SIG-M5 treated with dmso at 0.1 percent for 504 hours (cell line): ENCODE measurements at regions not wholly inside any gene's neighbourhood (a gene's known extent, or its start where the extent isn't known, plus 50 kb on each side); places are given as distances from the start of the nearest gene placed in this dataset.
"Not testable (repeated sequence)": the region's sequence is repeated elsewhere in the genome, so short reads cannot be mapped to it uniquely, and the experiment has no call there.

Source experiments
- DNase-seq: peaks from one replicate; lab custom pipeline; 2025; ENCODE audit not compliant: unreplicated experiment; lab: John Stamatoyannopoulos, UW

DNA sequence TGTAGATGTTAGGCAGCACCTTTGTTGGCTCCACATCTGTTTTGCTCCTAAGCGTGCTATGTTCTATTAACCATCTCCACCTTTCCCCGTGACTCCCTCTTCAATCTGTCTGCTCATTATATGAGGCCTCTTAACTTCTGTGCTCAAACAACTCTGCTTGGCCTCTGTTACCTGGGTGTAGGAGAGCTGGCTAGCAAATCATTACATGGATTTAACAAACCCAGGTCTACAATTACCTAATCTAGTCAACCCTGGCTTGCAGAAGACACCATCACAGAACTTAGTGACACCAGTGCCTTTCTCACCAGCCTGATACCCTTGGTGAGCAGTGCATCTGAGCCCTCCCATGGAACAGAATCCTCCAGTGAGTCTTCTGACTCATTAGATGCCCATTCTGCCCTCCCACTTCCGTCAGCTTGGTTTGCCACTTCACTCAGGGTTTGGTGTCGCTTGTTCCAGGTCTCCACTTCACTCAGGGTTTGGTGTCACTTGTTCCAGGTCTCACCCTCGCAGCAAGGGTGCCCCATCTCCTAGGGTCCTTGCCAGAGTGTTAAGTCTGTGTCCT is 92.0 kb upstream of the KIF26B start:
- no peak for DNase-seq

DNA sequence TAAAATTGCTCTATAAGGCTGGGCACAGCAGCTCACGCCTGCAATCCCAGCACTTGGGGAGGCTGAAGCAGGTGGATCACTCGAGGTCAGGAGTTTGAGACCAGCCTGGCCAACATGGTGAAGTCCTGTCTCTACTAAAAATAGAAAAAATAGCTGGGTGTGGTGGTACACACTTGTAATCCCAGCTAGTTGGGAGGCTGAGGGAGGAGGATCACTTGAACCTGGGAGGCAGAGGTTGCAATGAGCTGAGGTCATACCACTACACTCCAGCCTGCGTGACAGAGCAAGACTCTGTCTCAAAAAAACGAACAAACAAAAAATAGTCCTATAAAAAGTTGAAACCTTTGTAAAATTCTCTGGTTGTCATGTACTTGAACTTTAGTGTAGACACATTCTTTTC is 93.0 kb upstream of the KIF26B start:
- not testable (repeated sequence) for DNase-seq

DNA sequence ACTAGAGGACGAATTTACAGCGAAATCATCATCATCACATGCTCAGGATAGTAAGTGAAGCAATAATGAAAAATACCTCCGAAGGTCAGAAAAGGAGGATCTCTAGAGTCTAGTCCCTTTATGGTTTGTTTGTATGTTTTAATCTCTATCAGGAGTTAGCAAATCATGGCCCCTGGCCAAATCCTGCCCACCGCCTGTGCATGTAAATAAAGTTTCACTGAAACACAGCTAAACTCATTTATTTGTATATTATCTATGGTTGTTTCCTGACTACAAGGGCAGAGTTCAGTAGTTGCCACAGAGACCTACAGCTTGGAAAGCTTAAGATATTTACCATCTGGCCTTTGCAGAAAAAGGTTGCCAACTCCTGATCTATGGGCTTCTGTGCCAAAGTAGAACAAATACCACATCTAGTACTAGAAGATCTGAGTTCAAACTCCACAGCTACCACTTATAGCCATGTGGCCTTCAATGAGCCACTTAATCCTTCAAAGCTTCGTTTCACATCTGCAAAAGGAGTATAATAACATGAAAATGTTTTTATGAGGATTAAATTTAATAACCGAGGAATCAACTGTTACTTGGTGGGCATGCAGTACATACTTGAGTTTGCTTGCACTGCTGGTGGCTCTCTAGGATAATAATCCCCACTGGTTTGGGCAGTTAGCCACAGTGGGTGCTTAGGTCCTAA is 94.0 kb upstream of the KIF26B start:
- DNase-seq, result no peak

DNA sequence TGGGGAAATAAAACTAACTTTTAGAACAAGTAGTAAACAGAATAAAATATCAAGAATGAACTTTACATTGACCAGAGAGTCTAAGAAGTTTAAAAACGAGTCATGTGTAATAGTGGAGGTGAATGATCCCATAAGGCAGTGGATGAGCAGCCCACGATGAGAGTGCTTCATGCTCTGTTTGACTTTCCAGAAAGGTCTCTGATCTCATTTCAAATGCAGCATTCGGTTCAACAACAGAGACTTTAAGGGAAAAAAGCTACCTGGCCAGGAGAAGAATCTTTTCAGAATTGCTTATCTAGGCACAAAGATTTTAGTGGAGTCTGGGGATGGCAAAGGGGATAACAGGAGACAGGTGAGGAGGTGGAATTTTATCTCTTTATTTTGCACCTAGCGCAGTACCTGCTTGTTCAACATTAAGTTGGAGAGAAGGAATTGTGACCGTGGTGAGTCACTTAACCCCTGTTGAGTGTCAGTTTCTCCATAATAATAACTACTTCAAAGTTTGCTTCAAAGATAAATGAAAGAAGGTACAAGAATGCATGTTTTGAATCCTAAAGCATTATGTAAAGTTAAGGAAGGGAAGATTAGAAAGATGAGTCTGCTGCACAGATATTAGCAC is 94.9 kb upstream of the KIF26B start:
- no peak for DNase-seq

DNA sequence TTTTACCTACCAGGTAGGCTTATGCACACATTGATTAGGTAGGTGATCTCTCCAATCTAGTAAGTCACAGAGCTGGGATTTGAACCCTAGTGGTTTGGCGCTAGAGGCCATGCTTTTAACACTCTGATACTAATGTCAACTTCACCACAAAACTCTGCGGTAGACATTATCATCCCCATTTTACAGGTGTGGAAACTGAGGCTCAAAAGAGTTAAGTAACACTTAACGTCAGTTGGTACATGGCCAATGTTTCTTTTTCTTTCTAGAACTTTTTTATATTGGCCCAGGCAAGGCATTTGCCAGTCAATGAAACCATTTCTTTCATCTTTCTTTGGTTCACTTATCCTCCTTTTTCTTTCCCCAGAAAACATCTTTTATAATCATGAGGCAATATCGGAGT is 95.9 kb upstream of the KIF26B start:
- no peak for DNase-seq

DNA sequence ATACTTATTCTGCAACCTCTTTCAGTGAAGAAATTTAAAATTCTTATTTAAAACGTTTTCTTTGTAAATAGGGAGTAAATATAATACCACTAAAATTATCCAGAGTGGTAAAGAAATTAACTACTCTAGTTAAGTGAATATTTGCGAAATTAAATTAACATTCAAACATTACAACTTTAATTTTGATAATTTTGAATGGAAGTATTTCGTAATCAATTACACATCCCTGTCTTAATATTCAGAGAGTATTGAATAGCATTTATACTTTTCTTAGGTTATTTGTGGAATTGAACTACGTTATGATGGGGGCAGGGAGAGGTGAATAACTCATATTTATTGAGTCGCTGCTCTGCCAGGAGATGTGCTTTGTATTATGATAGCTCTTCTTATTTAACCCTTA is 96.3 kb upstream of the KIF26B start:
- DNase-seq, result no peak

DNA sequence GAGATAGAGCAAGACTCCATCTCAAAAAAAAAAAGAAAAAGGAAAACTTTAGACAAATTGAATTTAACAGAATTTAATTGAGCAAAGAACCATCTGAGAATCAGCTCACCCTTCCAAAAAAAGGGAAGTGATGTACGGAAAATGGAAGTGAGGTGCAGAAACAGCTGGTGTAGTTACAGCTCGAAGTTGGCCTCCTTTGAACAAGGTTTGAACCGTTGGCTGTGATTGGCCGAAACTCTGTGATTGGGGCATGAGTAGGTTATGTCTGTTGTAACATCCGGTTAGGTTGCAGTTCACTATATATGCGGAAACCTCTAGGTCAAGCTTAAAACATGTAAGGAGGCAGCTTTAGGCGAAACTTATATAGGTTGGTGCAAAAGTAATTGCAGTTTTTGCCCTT is 97.9 kb upstream of the KIF26B start:
- DNase-seq, result peak; percentile 95

DNA sequence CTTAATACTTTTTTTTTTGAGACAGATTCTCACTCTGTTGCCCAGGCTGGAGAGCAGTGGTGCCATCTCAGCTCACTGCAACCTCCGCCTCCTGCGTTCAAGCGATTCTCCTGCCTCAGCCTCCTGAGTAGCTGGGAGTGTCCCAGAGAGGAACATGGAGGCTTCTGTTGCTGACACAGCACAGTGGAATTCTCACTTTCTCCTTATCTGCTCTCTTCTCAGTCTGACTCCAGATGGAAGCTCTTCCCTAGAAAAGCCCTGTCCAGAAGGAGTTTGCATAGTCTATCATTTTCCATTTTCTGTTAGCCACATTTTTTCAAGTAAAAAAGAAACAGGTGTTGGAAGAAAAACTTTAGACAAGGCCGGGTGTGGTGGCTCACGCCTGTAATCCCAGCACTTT is 98.5 kb upstream of the KIF26B start:
- DNase-seq, result not testable (repeated sequence)

DNA sequence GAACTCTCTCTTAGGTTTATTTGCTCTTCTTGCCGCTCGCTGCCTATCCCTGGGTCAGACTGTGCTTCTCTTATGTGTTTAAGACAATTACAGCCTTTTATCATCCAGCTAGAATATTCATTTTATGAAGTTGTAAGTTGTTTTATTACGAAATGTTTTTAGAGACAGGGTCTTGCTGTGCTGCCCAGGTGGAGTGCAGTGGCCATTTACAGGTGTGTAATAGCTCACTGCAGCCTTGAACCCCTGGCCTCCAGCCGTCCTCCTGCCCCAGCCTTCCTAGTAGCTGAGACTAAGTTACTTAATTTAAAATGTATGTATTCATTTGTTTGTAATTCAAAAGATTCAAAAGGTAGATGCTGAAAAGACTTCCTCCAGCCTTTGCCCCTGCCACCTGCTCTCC is 99.0 kb upstream of the KIF26B start:
- DNase-seq, result no peak

DNA sequence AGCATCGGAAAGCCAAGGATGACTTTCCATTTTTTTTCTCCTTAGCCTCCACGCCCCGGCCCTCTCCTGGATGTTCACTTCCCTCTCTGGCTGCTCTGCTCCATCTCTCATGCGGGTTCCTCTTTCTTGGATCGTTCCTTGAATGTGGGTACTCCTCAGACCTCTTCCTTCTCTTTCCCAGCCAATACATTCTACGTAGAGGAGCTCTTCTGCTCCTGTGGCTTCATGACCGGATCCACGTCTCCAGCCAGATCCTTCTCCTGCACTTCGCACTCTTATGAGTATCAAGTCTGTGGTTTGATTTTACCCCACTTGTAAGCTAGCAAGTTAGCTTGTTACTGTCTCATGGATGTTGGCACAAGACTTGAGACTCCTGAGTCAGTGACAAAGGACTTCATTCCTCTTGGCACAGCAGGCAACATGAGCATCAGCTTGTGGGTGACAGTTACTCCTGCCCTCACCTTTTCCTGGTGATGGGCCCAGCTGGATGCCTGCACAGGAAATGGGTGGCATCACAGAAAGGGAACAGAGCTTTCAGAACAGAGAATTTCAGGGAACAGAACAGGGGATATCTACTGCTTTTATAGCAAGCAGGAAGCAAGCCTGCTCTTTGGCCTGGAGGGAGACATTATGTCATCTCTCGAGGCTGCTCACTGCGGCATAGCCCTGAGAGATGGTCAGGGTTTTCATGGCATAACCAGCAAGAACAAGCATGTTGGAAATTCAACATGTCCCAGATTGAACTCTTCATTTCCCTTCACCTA is 100.1 kb upstream of the KIF26B start:
- DNase-seq, result peak; percentile 76

DNA sequence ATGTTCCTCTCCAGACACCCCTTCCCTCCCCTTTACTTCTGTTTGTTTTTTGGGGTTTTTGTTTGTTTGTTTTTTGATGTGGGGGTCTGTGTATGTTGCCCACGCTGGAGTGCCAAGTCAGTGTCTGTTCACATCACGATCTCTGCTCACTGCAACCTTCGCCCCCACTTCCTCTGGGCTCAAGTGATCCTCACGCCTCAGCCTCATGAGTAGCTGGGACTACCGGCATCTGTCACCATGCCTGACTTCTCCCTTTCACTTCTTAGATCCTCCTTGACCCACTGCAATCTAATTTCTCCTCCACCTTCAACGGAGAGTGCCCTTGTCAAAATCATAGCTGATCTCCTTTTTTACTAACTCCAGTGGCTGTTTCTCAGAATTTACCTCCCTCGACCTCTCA is 100.7 kb upstream of the KIF26B start:
- peak; percentile 76 for DNase-seq

DNA sequence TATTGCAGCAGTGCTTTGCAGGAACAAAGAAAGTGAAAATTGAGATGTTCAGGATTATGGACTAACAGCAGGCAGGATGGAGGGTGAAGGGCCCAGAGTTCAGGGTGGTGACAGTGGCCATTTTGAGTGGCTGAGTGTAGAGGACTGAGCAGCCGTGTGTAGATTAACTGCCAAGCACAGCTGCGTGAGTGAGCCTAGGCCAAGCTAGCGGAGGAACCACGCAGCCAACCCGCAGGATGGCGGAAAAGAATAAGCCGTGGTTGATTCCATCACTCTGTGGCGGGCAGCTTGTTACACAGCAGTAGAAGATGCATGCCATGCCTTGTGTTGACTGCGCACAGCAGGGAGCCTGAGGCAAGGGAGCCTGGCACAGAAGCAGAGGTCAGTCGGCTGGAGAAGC is 102.5 kb upstream of the KIF26B start:
- no peak for DNase-seq

DNA sequence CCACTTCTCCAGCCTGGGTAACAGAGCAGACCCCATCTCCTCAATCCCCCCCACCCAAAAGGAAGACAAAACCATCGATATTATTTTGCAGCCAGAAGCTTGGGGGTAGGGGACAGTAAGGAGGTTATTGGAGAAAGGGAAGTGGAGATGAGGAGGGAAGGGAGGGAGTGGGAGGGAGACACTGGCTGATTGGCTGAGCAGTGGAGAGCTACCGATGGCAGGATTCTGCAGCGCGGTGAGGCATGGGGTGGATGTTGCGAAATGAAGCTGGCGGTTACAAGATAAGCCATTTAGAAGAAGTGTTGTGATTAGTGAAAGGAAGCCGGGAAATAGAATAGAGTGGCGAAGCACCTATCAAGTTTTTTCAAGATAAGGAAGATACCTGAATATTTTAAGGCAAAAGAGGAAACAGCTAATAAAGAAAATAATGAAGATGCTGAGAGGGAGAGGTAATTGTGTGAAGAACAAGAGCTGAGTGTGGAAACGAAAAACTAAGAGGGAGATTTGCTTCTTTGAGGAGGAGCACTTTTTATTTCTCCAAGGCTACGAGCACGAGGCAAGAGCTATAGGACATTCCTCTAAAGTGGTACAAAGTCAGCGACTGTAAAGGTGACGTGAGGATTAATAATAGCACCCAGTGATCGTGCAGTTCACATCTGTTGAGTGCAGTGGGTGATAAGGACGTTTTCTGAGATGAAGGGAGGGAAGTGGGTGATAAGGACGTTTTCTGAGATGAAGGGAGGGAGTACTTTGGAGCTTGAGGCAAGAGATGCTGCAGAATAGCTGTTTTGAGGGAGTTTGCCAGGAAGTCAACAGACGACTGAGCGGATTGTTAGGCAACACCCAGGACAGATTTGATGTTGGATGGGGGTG is 103.2 kb upstream of the KIF26B start:
- peak; percentile 97 for DNase-seq

DNA sequence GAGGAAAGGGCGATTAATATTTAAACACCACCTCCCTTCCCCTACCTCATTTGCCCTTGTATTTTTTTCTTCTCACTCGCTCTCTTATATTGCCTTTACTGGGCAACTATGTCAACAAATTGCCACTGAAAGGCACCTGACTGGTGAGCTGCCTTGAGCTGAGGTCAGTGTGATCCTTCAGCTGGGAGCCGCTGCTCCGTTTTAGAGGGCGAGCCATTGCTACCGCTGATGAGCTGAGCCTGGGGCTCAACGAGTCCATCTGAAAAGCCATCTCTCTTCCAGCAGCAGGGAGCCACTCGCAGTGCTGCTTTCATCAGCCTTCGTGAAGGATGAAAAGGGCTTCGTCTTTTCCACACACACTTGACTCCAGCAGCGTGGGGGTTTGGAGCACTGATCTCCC is 108.0 kb upstream of the KIF26B start:
- no peak for DNase-seq

DNA sequence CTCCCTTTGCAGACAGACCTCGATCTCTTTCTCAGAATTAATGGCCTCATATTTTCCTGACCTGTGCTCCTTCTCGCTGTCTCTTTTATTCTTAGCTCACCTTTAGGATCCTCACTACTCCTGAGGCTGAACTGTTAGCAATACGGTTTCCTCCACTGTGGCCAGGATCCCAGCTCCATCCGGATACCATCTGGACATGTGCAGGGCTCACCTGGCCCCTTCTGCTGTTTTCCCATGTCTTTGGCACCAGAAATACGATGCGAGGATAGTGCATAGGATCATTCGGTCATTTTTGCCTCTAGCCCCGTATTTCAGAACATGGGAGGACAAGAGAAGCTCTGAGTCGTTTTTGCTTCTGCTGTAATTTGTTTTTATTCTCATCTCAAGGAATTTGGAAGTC is 108.5 kb upstream of the KIF26B start:
- DNase-seq, result no peak

DNA sequence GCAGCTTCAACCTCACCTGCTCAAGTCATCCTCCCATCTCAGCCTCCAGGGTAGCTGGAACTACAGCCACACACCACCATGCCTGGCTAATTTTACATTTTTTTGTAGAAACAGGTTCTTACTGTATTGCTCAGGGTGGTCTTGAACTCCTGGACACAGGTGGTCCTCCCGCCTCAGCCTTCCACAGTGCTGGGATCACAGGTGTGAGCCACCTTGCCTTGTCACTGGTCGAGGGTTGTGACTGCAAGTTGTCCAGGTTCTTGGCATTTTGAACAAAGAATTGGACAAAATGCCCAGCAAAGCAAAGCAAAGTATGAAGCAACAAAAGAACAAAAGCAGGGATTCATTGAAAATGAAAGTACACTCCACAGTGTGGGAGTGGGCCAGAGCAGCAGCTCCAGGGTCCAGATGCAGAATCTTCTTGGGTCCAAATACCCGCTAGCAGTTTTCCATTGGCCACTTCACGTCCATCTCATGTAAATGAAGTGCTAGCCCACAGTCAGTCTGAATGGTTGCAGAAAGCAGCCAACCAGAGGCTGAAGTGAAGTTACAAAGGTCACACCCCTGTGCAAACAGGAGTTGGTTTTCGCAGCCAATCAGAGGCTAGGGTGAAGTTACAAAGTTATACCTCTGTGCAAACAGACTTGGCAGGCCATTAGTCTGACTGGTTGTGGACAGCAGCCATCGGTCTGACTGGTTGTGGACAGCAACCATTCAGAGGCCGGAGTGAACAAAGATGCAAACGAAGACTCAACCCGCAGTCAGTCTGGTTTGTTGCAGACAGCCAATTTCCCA is 109.5 kb upstream of the KIF26B start:
- DNase-seq, result peak; percentile 11

DNA sequence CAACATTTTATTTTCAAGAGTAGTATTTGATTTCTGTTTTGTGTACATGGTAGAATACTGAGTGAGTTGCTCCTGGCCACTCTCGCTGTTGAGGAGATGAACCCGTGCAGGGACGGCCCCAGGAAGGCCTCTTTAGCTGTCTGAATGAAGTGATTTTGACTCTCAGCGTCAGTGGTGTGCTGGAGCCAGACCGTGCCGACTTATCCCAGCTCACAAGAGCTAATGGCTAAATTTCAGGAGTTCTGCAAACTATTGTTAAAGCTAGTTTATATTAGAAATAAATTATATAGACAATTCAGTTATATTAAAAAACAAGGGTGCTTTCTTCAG is 111.2 kb upstream of the KIF26B start:
- no peak for DNase-seq

DNA sequence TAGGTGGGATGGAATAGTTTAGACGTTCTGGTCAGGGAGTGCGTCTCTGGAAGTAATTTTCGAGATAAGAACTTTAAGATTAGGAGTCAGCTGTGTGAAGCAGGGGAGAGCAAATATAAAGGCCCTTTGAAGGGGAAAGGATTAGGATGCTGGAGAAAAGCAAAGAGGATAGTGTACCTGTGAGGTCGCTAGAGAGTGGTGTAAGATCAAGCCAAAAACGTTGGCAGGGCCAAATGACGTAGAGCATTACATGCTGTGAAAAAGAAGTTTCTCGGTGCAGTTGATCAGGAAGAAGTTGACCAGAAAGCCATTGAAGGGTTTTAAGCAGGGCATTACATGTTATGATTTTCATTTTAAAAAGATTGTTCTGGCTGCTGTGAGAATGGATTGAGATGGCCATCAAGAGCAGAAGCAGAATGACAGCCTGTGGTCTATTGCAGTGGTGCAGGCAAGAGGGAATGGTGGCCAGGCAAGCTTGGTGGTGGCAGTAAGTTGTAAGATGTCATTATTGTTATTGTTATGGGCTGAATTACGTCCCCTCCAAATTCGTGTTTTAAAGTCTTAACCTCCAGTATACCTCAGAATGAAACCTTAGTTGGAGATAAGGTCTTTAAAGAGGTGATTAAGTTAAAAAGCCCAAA is 113.6 kb upstream of the KIF26B start:
- DNase-seq, result no peak

DNA sequence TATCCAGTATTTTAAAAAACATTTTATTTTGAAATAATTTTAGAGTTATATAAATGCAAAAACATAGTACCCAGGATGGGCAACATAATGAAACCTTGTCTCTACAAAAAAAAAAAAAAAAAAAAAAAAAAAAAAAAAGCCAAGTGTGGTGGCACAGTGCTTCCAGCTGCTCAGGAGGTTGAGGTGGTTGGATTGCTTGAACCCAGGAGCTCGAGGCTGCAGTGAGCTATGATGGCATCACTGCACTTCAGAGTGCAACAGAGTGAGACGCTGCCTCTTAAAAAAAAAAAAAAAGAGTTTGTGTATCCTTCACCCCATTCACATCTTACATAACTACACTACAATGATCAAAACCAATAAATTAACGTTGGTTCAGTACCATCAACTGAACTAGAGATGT is 115.6 kb upstream of the KIF26B start:
- DNase-seq, result no peak

DNA sequence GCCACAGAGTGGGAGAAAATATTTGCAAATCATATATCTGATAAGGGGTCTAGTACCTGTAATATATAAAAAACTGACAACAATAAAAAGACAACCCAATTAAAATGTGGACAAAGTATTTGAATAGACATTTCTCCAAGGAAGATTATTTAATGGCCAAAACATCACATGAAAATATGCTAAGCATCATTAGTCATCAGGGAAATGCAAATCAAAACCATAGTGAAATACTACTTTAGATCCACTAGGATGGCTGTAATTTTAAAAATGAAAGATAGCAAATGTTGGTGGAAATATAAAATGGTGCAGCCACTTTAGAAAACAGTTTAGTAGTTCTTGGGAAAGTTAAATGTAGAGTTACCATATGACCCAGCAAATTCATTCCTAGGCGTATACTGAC is 118.7 kb upstream of the KIF26B start:
- no peak for DNase-seq
